SH-SY5Y (cell line): ENCODE measurements at regions not wholly inside any gene's neighbourhood (a gene's known extent, or its start where the extent isn't known, plus 50 kb on each side); places are given as distances from the start of the nearest gene placed in this dataset.

Experiments
- GATA2 ChIP-seq: IDR thresholded peaks from 2 replicates; pipeline ENCODE4 v1.6.1; 2011; ENCODE audit warnings: mild to moderate bottlenecking, low read depth, low read length
- GATA3 ChIP-seq: IDR thresholded peaks from 2 replicates; pipeline ENCODE4 v1.6.1; 2011; ENCODE audit warnings: low read depth, mild to moderate bottlenecking, low read length, moderate library complexity

- TF ChIP-seq GATA3 = no peak
- TF ChIP-seq GATA2 = no peak
These were observed 373.5 kb upstream of the CHST9 start for GRCh38 chr18:27558388-27559155.
